ENCODE measurements at regions not wholly inside any gene's neighbourhood (a gene's known extent, or its start where the extent isn't known, plus 50 kb on each side); places are given as distances from the start of the nearest gene placed in this dataset.

GRCh38 chr2:120945091-120945490, 209.4 kb downstream of the GLI2 start (continued):
- TF ChIP-seq ZNF425 (CRISPR knock-in tag; conservative IDR thresholded peaks at IDR 0.05) (no peak), MYBL2 (CRISPR knock-in tag; IDR thresholded peaks at IDR 0.05) (no peak)
- TF ChIP-seq, protein P1, sequence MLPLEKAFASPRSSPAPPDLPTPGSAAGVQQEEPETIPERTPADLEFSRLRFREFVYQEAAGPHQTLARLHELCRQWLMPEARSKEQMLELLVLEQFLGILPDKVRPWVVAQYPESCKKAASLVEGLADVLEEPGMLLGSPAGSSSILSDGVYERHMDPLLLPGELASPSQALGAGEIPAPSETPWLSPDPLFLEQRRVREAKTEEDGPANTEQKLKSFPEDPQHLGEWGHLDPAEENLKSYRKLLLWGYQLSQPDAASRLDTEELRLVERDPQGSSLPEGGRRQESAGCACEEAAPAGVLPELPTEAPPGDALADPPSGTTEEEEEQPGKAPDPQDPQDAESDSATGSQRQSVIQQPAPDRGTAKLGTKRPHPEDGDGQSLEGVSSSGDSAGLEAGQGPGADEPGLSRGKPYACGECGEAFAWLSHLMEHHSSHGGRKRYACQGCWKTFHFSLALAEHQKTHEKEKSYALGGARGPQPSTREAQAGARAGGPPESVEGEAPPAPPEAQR (CRISPR knock-in tag; IDR thresholded peaks at IDR 0.05): no peak

DNA sequence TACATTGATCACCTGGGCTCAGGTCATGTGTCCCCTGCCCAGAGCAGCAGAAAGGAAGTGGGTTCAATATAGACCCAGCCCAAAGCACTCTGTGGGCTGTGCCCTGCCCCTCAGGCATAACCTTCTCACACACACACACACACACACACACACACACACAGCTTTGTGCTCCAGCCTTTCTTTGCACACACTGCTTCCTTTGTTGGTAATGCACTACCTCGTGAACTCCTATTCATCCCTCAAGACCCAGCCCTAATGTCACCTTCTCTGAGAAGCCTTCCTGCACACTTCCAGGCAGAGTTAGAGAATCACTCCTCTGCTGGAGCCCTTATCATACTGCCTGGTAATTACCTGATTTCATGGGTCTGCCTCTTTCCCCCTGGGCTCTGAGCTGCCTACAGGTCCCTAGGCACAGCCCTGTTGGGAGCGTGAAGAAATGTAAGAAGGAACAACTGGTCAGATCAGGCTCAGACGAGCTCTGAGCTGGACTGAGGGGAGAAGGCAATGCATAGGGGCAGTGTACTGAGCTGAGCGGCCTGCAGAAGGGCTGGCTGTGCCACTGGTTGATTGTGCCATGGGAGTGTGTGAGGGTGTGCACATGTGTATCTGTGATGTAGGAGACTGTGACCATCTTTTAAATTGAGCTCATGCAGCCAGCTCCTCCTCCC, 210.3 kb downstream of the GLI2 start:
- DNase-seq (ENCODE audit: low spot score) (no peak), ATAC-seq (no peak)
- peak overlapping the region; percentile 78; the same call in 1 of the 2 replicates for H3K27ac Mint-ChIP-seq
- TF ChIP-seq AR (CRISPR knock-in tag; IDR thresholded peaks at IDR 0.05) (no peak), TCF7 (CRISPR knock-in tag; IDR thresholded peaks at IDR 0.05; ENCODE audit: low read depth) (no peak), NR3C1 (CRISPR knock-in tag; conservative IDR thresholded peaks at IDR 0.05; ENCODE audit: low read depth) (no peak), HMGXB4 (CRISPR knock-in tag; IDR thresholded peaks at IDR 0.05) (no peak), RORB (CRISPR knock-in tag; IDR thresholded peaks at IDR 0.05) (no peak)
- TF ChIP-seq, protein P1 (CRISPR knock-in tag; IDR thresholded peaks at IDR 0.05): no peak
- no peaks in the 10 kb centered on the region for H3K9me3 Mint-ChIP-seq
- POLR2A ChIA-PET: no interaction called here
- peaks cover 12% of the 10 kb centered on the region for H3K36me3 Mint-ChIP-seq
- CTCF ChIA-PET: interaction anchor here (0.8 to 1.1 kb wide), 4 partner anchors 12 to 250 kb away, joined by 3 read pairs; no protein-coding TSS in a partner anchor
- H3K4me3 Mint-ChIP-seq: no peak overlapping the region
- H3K4me1 Mint-ChIP-seq: no peaks in the 10 kb centered on the region; the same call in 1 of the 2 replicates
- H3K27me3 Mint-ChIP-seq (ENCODE audit: low read depth): no peaks in the 10 kb centered on the region

- Mint-ChIP-seq H3K9me3 (no peaks in the 10 kb centered on the region), H3K4me3 (no peak overlapping the region), H3K36me3 (peaks cover 9% of the 10 kb centered on the region), H3K4me1 (no peaks in the 10 kb centered on the region; the same call in 1 of the 2 replicates), H3K27me3 (ENCODE audit: low read depth) (no peaks in the 10 kb centered on the region), H3K27ac (no peak overlapping the region)
- ATAC-seq (no peak), DNase-seq (ENCODE audit: low spot score) (no peak)
- CTCF ChIA-PET: interaction anchor here (1.0 to 1.8 kb wide), 4 partner anchors 11 to 251 kb away, joined by 3 to 11 read pairs (median 4); no protein-coding TSS in a partner anchor
- POLR2A ChIA-PET: no interaction called here
- TF ChIP-seq TCF7 (CRISPR knock-in tag; IDR thresholded peaks at IDR 0.05; ENCODE audit: low read depth) (no peak), NR1H2 (CRISPR knock-in tag; IDR thresholded peaks at IDR 0.05) (no peak), KAT7 (CRISPR knock-in tag; IDR thresholded peaks at IDR 0.05; ENCODE audit: borderline replicate concordance) (no peak), ZNF219 (CRISPR knock-in tag; IDR thresholded peaks at IDR 0.05; ENCODE audit: borderline replicate concordance) (no peak), GTF2I (CRISPR knock-in tag; conservative IDR thresholded peaks at IDR 0.05) (no peak), STAT6 (CRISPR knock-in tag; conservative IDR thresholded peaks at IDR 0.05; ENCODE audit: low read depth) (no peak), NFATC4 (CRISPR knock-in tag; IDR thresholded peaks at IDR 0.05) (no peak), ZNF423 (CRISPR knock-in tag; IDR thresholded peaks at IDR 0.05) (no peak), ZNF396 (CRISPR knock-in tag; IDR thresholded peaks at IDR 0.05; ENCODE audit: borderline replicate concordance) (no peak), ESRRA (CRISPR knock-in tag; IDR thresholded peaks at IDR 0.05; ENCODE audit: borderline replicate concordance) (no peak), ZNF121 (CRISPR knock-in tag; IDR thresholded peaks at IDR 0.05) (no peak), MYBL2 (CRISPR knock-in tag; IDR thresholded peaks at IDR 0.05) (no peak)
- TF ChIP-seq, protein P2, sequence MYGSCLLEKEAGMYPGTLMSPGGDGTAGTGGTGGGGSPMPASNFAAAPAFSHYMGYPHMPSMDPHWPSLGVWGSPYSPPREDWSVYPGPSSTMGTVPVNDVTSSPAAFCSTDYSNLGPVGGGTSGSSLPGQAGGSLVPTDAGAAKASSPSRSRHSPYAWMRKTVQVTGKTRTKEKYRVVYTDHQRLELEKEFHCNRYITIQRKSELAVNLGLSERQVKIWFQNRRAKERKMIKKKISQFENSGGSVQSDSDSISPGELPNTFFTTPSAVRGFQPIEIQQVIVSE (CRISPR knock-in tag; IDR thresholded peaks at IDR 0.05; ENCODE audit: borderline replicate concordance): no peak
These were observed 211.7 kb downstream of the GLI2 start for GRCh38 chr2:120947327-120947726.
